Cardiac fibroblast (primary cell): ENCODE measurements at regions not wholly inside any gene's neighbourhood (a gene's known extent, or its start where the extent isn't known, plus 50 kb on each side); places are given as distances from the start of the nearest gene placed in this dataset.
"Not testable (repeated sequence)": the region's sequence is repeated elsewhere in the genome, so short reads cannot be mapped to it uniquely, and the experiment has no call there.

Experiments used
- DNase-seq, 2 donors: peaks; one replicate each; pipeline versions ENCODE4 v3.0.0 to v3.0.0-alpha.2; 2010; ENCODE audit warnings: low read depth in 2 of 2
- H3K4me3 ChIP-seq, 2 donors: replicated peaks in 1 of 2; 1 replicate in 1 of 2; 2 replicates in 1 of 2; pipeline ENCODE4 v1.5.1; 2011; ENCODE audit warnings: low read depth in 2 of 2, low read length in 2 of 2, mild to moderate bottlenecking in 2 of 2, moderate library complexity in 1 of 2
- CTCF ChIP-seq: IDR thresholded peaks from one replicate; pipeline ENCODE4 v1.5.1; 2011; ENCODE audit warnings: low read depth, mild to moderate bottlenecking, low read length, inconsistent platforms

DNA sequence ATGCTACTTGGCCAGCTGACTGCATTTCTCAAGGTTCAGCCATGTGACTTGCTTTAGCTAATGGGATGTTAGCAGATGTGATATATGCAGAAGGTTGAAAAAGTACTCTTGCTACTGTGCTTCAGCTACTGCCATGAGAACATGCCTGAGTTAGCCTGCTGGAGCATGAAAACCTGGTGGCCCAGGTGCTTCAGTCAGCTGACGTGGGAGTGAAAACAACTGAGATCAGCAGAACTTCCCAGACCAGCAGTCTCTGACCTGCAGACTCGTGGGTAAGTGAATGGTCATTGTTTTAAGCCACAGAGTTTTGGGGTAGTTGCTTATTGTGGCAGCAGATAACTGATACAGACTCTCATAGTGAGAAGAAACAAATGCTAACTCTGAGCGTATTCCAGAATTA, 118.6 kb upstream of the GRIN2B start:
- TF ChIP-seq CTCF, result no peak
- H3K4me3 ChIP-seq, result no peak overlapping the region
- no peak for DNase-seq

- not testable (repeated sequence) for DNase-seq, H3K4me3 ChIP-seq
Observed at GRCh38 chr12:14101556-14101955, 120.2 kb upstream of the GRIN2B start.

DNA sequence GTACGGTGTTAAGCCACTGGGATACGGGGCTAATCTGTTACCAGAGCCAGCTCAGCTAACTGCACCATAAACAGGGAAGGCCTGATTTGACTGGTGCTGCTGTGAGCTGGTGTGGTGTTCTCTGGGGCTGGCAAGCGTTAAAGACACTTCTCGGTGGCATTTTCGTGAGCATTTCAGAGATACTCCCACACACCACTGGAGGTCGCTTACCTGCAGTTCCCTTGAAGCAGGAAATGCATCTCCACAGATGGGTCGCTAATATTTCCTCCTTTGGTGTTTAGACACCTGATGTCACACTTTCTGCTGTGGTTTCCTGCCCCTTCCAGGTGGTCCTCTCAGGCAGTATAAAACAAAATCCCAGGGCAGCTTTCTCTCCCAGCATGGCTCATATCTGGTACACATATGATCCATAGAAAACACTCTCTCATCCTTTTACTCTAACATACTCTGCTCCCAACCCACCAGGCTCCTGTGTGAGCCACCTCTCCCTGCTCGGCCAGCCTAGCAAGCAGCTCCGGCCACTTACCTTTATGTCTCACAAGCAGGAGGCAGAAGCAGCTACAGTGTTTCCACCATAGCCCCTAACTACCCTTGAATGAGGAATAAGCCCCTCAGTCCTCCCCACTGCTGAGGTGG, 129.9 kb upstream of the GRIN2B start:
- DNase-seq, result no peak
- TF ChIP-seq CTCF, result no peak
- no peak overlapping the region for H3K4me3 ChIP-seq

- no peak for DNase-seq
- TF ChIP-seq CTCF, result no peak
- no peak overlapping the region for H3K4me3 ChIP-seq
Observed at GRCh38 chr12:14113031-14113430, 131.6 kb upstream of the GRIN2B start.

GRCh38 chr12:14126692-14127091, 145.3 kb upstream of the GRIN2B start:
- TF ChIP-seq CTCF, result no peak
- DNase-seq, result no peak
- no peak overlapping the region for H3K4me3 ChIP-seq

- TF ChIP-seq CTCF, result no peak
- no peak for DNase-seq
- no peak overlapping the region for H3K4me3 ChIP-seq
Observed at GRCh38 chr12:14129611-14130195, 148.3 kb upstream of the GRIN2B start.

GRCh38 chr12:14135996-14136395, 154.6 kb upstream of the GRIN2B start:
- no peak for TF ChIP-seq CTCF
- no peak for DNase-seq

More at GRCh38 chr12:14135996-14136395, 154.6 kb upstream of the GRIN2B start:
- H3K4me3 ChIP-seq, result no peak overlapping the region
